Natural killer cell (primary cell): ENCODE measurements at regions not wholly inside any gene's neighbourhood (a gene's known extent, or its start where the extent isn't known, plus 50 kb on each side); places are given as distances from the start of the nearest gene placed in this dataset.
"Not testable (repeated sequence)": the region's sequence is repeated elsewhere in the genome, so short reads cannot be mapped to it uniquely, and the experiment has no call there.

ENCODE experiments used
- ATAC-seq, 3 donors: fragments of 150-1000 bp in 2 of 3; fragments of 200-7000 bp in 1 of 3; cut with Tn5 transposase; 1 replicate in 1 of 3; 2 replicates in 2 of 3; pipeline ENCODE4 v1.10.0; 2021; ENCODE audit warnings: mild to moderate bottlenecking in 2 of 3, moderate library complexity in 2 of 3
- DNase-seq, 2 donors: peaks; one replicate each; pipeline versions ENCODE4 v3.0.0 to v3.0.0-alpha.2; 2013 to 2021; ENCODE audit warnings: mixed read lengths in 1 of 2
- H3K27ac ChIP-seq: one replicate; pipeline ENCODE4 v1.5.1; 2013; ENCODE audit warnings: mild to moderate bottlenecking, low read length
- H3K27me3 ChIP-seq: one replicate; pipeline ENCODE4 v1.6.1; 2013; ENCODE audit warnings: low read length; ENCODE audit not compliant: control insufficient read depth, insufficient read depth
- H3K36me3 ChIP-seq: one replicate; pipeline ENCODE4 v1.6.1; 2013; ENCODE audit warnings: low read length; ENCODE audit not compliant: control insufficient read depth, insufficient read depth
- H3K4me1 ChIP-seq: one replicate; pipeline ENCODE4 v1.6.1; 2013; ENCODE audit warnings: low read length; ENCODE audit not compliant: control insufficient read depth, insufficient read depth
- H3K4me3 ChIP-seq: one replicate; pipeline ENCODE4 v1.5.1; 2013; ENCODE audit warnings: low read length
- H3K9me3 ChIP-seq: one replicate; pipeline ENCODE4 v1.6.1; 2013; ENCODE audit warnings: low read length; ENCODE audit not compliant: control insufficient read depth, insufficient read depth
- H3K27ac Mint-ChIP-seq, 2 donors: one replicate each; pipeline ENCODE4 v1.8.0; 2022; ENCODE audit warnings: mild to moderate bottlenecking in 2 of 2, mixed read lengths in 2 of 2, moderate library complexity in 1 of 2
- H3K27me3 Mint-ChIP-seq, 2 donors: one replicate each; pipeline ENCODE4 v1.8.0; 2022; ENCODE audit warnings: low read depth in 2 of 2, mixed read lengths in 2 of 2
- H3K36me3 Mint-ChIP-seq: one replicate; pipeline ENCODE4 v1.8.0; 2022; ENCODE audit warnings: mixed read lengths
- H3K4me1 Mint-ChIP-seq, 2 donors: one replicate each; pipeline ENCODE4 v1.8.0; 2022; ENCODE audit warnings: mixed read lengths in 2 of 2
- H3K4me3 Mint-ChIP-seq: one replicate; pipeline ENCODE4 v1.8.0; 2022; ENCODE audit warnings: mild to moderate bottlenecking, moderate library complexity, mixed read lengths
- H3K9me3 Mint-ChIP-seq, 2 donors: one replicate each; pipeline ENCODE4 v1.8.0; 2022; ENCODE audit warnings: mixed read lengths in 2 of 2
- WGBS: methylation state at CpG from one replicate; pipeline ENCODE4 v1.1.7; 2013; ENCODE audit warnings: missing lambda C conversion rate; ENCODE audit not compliant: insufficient coverage; 5-methylcytosine and 5-hydroxymethylcytosine counted together
- intact Hi-C: fragments of 100-400 bp; cut with micrococcal nuclease; formaldehyde crosslinking; loops from one replicate; pipeline ENCODE4 v1.14.2; 2022
- TF ChIP-seq, protein P1 (sequence below): fragments of 200-600 bp; IDR thresholded peaks from one replicate; pipeline ENCODE4 v1.8.0; 2022; ENCODE audit warnings: antibody characterized with exemption

DNA sequence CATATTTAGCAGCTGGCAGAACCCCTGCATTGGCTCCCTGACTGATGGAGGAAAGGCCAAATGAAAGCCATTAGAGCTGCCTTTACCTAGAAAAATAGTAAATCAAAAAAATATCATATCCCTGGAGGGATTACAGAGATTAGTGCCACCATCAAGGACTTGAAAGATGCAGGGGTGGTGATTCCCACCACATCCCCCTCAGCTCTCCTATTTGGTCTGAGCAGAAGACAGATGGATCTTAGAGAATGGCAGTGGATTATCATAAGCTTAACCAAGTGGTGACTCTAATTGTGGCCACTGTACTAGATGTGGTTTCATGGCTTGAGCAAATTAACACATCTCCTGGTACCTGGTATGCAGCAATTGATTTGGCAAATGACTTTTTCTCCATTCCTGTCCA lies 114.9 kb upstream of the RMP24 start:
- H3K36me3 Mint-ChIP-seq, ATAC-seq, intact Hi-C loops, H3K27ac Mint-ChIP-seq, H3K27me3 ChIP-seq, H3K36me3 ChIP-seq, H3K9me3 Mint-ChIP-seq, H3K4me3 ChIP-seq, H3K9me3 ChIP-seq, H3K4me1 Mint-ChIP-seq, H3K4me3 Mint-ChIP-seq, H3K27ac ChIP-seq, DNase-seq, H3K4me1 ChIP-seq: not testable (repeated sequence)
- H3K27me3 Mint-ChIP-seq, result peaks cover 9 to 22% of the 10 kb centered on the region in 2 donors

DNA sequence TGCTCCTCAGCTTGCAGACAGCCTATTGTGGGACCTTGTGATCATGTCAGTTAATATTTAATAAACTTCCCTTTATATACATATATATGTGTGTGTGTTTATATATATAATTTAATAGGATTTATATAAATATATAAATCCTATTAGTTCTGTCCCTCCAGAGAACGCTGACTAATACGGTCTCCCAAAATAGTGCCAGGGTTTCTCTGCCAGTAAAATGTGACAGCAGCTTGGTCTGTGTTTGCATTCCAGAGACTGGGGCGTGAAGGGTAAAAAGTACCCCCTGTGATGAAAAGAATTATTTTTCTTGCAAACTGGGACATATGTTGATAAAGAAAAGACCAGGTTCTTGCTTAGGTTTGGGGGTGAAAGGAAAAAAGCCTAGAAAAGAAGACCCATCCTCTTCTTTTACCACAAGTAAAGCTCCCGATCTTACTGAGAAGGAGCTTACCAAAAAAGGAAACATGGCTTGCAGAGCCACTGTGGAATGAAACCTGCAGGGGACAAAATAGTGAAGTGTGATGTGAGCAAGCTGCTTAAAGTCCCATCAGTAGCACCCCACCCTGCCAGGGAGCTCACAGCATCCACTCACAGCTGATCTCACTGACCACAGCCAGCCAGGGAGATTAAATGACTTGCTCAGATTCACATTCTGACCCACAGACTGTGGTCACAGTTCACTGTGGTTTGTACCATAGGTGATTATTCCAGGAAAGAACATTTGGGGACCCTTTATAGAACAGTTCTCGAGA lies 110.9 kb upstream of the RMP24 start:
- TF ChIP-seq, protein P1, sequence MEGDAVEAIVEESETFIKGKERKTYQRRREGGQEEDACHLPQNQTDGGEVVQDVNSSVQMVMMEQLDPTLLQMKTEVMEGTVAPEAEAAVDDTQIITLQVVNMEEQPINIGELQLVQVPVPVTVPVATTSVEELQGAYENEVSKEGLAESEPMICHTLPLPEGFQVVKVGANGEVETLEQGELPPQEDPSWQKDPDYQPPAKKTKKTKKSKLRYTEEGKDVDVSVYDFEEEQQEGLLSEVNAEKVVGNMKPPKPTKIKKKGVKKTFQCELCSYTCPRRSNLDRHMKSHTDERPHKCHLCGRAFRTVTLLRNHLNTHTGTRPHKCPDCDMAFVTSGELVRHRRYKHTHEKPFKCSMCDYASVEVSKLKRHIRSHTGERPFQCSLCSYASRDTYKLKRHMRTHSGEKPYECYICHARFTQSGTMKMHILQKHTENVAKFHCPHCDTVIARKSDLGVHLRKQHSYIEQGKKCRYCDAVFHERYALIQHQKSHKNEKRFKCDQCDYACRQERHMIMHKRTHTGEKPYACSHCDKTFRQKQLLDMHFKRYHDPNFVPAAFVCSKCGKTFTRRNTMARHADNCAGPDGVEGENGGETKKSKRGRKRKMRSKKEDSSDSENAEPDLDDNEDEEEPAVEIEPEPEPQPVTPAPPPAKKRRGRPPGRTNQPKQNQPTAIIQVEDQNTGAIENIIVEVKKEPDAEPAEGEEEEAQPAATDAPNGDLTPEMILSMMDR, result no peak
- Histone ChIP-seq H3K27me3 (no peaks in the 10 kb centered on the region), H3K9me3 (no peaks in the 10 kb centered on the region), H3K4me1 (no peaks in the 10 kb centered on the region), H3K36me3 (no peaks in the 10 kb centered on the region), H3K4me3 (no peak overlapping the region), H3K27ac (no peak overlapping the region)
- Mint-ChIP-seq H3K4me1 (peaks cover 0 to 5% of the 10 kb centered on the region in 2 donors), H3K9me3 (no peaks in the 10 kb centered on the region), H3K36me3 (no peaks in the 10 kb centered on the region), H3K27me3 (peaks cover under 1 to 7% of the 10 kb centered on the region in 2 donors), H3K4me3 (no peak overlapping the region), H3K27ac (no peak overlapping the region)
- 82% methylated on average over 4 of the region's 5 CpGs for WGBS
- ATAC-seq (no peak), DNase-seq (no peak)
- intact Hi-C loops, result no loop called here

DNA sequence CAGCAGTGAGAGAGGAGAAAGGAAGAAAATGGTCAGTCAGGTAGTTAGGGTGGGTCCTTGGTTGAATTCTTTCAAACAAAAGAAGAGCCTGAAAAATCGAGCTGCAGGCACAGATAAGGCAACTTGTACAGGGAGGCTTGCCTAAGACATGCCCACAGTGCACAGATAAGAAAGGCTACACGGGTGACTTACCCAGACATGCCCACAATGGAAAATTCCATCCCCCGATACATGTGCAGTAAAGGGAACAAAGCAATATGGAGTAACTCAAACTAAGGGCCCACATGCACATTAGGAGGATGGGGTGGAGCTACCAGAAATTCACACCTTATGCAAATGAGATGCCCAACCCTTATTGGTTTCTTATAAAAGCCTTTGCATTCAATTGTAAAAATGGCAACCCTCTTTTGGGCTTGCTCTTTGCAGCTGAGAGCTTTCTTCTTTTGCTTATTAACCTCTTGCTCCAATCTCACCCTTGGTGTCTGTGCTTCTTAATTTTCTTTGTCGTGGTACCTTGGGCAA lies 110.3 kb upstream of the RMP24 start:
- intact Hi-C loops, result no loop called here
- WGBS, result 48% methylated on average over 4 of the region's 4 CpGs

DNA sequence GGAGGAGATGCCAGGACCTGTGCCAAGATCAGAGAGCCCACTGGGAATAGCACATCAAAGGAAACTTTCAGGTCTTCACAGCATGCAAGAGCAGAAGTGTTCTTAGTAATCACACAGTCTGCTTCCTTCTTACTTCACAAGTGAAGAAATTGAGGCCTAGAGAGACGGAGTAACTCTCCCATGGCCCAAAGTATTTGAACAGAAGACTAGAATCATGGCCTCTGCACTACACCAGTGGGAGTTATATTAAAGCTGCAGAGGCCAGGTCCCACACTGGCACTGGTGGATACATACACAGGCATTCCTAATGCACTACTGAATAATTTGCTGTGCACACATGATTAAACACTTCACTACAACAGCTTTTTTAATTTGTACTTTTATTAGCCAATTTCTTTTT lies 107.6 kb upstream of the RMP24 start:
- Mint-ChIP-seq H3K4me1 (peaks cover 0 to 5% of the 10 kb centered on the region in 2 donors), H3K27me3 (peaks cover 1 to 3% of the 10 kb centered on the region in 2 donors), H3K36me3 (no peaks in the 10 kb centered on the region), H3K9me3 (no peaks in the 10 kb centered on the region), H3K4me3 (no peak overlapping the region), H3K27ac (no peak overlapping the region)
- ATAC-seq (no peak), DNase-seq (no peak)
- intact Hi-C loops, result no loop called here
- Histone ChIP-seq H3K27me3 (no peaks in the 10 kb centered on the region), H3K9me3 (no peaks in the 10 kb centered on the region), H3K4me1 (no peaks in the 10 kb centered on the region), H3K27ac (no peak overlapping the region), H3K4me3 (no peak overlapping the region), H3K36me3 (no peaks in the 10 kb centered on the region)
- 69% methylated on average over 1 of the region's 1 CpG for WGBS
- TF ChIP-seq, protein P1, result no peak

More for the DNA sequence above, 110.3 kb upstream of the RMP24 start:
- no peak for DNase-seq
- no peaks in the 10 kb centered on the region for H3K4me1 ChIP-seq
- Mint-ChIP-seq H3K4me1 (peaks cover 0 to 5% of the 10 kb centered on the region in 2 donors), H3K27me3 (peaks cover 0 to 7% of the 10 kb centered on the region in 2 donors), H3K36me3 (no peaks in the 10 kb centered on the region), H3K9me3 (no peaks in the 10 kb centered on the region), H3K27ac (no peak overlapping the region), H3K4me3 (no peak overlapping the region)
- H3K27me3 ChIP-seq, result no peaks in the 10 kb centered on the region
- no peak for ATAC-seq
- H3K27ac ChIP-seq, result no peak overlapping the region
- TF ChIP-seq, protein P1, result no peak
- no peaks in the 10 kb centered on the region for H3K9me3 ChIP-seq
- no peaks in the 10 kb centered on the region for H3K36me3 ChIP-seq
- H3K4me3 ChIP-seq, result no peak overlapping the region
